SK-N-DZ (cell line): ENCODE measurements at regions not wholly inside any gene's neighbourhood (a gene's known extent, or its start where the extent isn't known, plus 50 kb on each side); places are given as distances from the start of the nearest gene placed in this dataset.

Experiments used
- DNase-seq: peaks from one replicate; pipeline ENCODE4 v3.0.0-alpha.2; 2015; ENCODE audit warnings: low spot score

GRCh38 chr20:50298554-50299324, 108.1 kb downstream of the CEBPB start:
- DNase-seq: no peak

- DNase-seq: no peak
Measured at GRCh38 chr20:50299325-50299629, 108.6 kb downstream of the CEBPB start.

- no peak for DNase-seq
Measured at GRCh38 chr20:50301165-50301564, 110.5 kb downstream of the CEBPB start.

- no peak for DNase-seq
Measured at GRCh38 chr20:50301712-50302111, 111.1 kb downstream of the CEBPB start.

GRCh38 chr20:50302341-50303057, 111.9 kb downstream of the CEBPB start:
- DNase-seq: no peak

- peak; percentile 75 for DNase-seq
Measured at GRCh38 chr20:50303573-50304500, 113.2 kb downstream of the CEBPB start.

GRCh38 chr20:50304501-50304856, 113.8 kb downstream of the CEBPB start:
- no peak for DNase-seq

- DNase-seq: peak; percentile 83
Measured at GRCh38 chr20:50304923-50305635, 114.4 kb downstream of the CEBPB start.

- DNase-seq: peak; percentile 52
Measured at GRCh38 chr20:50305636-50306477, 115.2 kb downstream of the CEBPB start.

GRCh38 chr20:50306478-50307423, 116.1 kb downstream of the CEBPB start:
- no peak for DNase-seq

- DNase-seq: no peak
Measured at GRCh38 chr20:50308166-50308512, 117.5 kb downstream of the CEBPB start.

GRCh38 chr20:50308513-50309279, 118.1 kb downstream of the CEBPB start:
- peak; percentile 85 for DNase-seq

- DNase-seq: no peak
Measured at GRCh38 chr20:50309280-50309763, 118.7 kb downstream of the CEBPB start.

GRCh38 chr20:50309764-50310672, 119.4 kb downstream of the CEBPB start:
- no peak for DNase-seq

GRCh38 chr20:50310673-50311051, 120.0 kb downstream of the CEBPB start:
- DNase-seq: no peak

- no peak for DNase-seq
Measured at GRCh38 chr20:50311308-50312001, 120.8 kb downstream of the CEBPB start.
